COLO829 (cell line): ENCODE measurements at regions not wholly inside any gene's neighbourhood (a gene's known extent, or its start where the extent isn't known, plus 50 kb on each side); places are given as distances from the start of the nearest gene placed in this dataset.

Experiments
- DNase-seq: peaks from one replicate; pipeline ENCODE4 v3.0.0; 2012; ENCODE audit warnings: low spot score

GRCh38 chr7:17234398-17235031 is 63.9 kb upstream of the AHR start:
- DNase-seq = peak; percentile 89

- DNase-seq = no peak
Measured at GRCh38 chr7:17236171-17236570, 62.3 kb upstream of the AHR start.

- DNase-seq = no peak
Measured at GRCh38 chr7:17236603-17237002, 61.8 kb upstream of the AHR start.

GRCh38 chr7:17239046-17239445 is 59.4 kb upstream of the AHR start:
- no peak for DNase-seq

DNA sequence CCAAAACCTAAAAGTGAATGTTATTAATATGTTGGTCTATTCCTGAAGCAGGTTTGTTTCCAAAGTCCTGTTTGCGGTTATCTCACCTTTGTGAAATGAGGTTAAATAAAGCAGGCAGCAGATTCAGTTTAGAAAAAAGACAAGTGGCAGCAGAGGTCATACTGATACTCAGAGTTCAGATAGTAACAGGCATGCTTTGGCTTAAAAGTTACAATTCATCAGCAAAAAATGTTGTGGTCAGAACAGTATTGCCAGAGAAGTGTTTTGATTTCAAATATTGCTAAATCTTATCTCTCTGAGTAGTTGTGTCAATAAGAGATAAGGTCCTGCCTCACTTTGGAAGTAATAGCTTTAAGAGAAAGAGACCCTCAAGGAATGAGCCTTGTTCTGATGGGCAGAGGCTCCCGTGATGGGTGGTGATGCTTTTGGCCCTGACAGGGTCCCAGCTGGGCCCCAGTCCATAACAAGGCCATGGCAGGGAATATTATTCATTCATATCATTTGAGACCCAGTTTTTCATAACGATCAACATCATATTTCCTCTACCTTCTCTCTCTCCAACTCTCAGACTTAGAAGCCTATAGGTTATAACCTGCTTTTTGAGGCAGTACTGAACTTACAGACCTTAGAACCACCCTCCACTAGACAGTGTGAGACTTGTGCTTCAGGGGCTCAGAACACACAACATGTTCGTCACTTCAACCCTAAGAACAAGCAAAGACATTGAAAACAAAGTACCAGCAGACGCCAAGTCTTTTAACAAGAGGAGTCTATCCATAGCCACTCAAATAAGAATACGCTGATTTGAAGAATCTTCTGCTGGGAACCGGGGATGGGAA is 58.5 kb upstream of the AHR start:
- DNase-seq = no peak

GRCh38 chr7:17242504-17242903 is 55.9 kb upstream of the AHR start:
- no peak for DNase-seq

GRCh38 chr7:17244786-17245185 is 53.7 kb upstream of the AHR start:
- no peak for DNase-seq

DNA sequence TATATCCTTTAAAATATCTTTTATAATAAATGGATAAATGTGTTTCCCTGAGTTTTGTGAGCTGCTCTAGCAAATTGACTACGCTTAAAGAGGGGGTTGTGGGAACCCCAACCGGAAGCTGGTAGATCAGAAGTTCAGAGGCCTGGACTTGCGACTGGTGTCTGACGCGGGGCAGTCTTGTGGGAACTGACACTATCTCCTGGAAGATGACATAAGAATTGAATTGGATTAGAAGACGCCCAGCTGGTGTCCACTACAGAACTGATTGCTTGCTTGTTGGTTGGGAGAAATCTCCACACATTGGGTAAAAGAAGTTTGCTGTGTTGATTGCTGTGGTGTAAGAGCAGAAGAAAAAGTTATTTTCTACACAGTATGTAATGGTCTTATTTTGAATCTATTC is 51.1 kb upstream of the AHR start:
- no peak for DNase-seq

GRCh38 chr7:17248527-17248926 is 49.9 kb upstream of the AHR start:
- no peak for DNase-seq
